8988T (cell line): ENCODE measurements at regions not wholly inside any gene's neighbourhood (a gene's known extent, or its start where the extent isn't known, plus 50 kb on each side); places are given as distances from the start of the nearest gene placed in this dataset.
"Not testable (repeated sequence)": the region's sequence is repeated elsewhere in the genome, so short reads cannot be mapped to it uniquely, and the experiment has no call there.

Source experiments
- DNase-seq: peaks from one replicate; pipeline ENCODE4 v3.0.0; 2011

DNA sequence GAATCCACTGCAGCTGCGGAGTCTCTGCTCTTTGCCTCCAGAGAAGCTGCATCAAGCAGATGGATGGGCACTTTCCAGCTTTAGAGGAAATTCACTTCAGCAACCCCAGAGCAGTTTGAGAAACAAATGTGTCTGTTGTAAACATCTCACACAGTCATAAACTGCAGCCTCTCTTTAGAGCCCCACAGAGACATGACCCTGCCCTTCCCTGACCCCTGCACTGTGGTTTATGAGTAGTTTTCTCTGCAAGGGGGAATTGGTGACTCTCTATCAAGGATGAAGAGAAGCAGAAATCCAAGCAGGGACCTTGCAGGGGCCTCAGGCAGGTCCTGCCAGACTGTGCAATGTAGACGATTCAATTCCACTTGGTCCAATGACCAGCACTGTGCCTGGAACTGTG, 160.2 kb downstream of the SH2D4B start:
- DNase-seq = no peak

DNA sequence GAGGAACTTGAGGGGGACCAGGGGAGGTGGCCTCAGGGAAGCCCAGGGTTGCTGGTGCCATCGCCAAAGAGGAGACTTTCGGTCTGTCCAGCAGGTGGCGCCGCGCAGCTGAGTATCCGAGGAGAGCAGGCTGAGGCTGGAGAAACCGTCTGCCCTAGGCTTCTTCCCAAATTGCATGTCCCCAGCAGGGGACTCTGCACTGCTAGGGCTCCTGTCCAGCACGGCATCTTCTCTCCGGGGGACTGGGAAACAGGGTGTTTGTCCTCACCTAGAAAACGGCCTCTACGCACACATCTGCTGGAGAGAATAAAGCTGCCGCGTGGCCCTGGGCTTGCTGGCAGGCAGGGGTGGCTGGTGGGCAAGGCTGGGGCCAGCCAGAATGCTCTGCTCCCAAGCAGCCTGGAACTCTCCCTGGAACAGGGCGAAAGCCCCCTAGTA, 161.9 kb downstream of the SH2D4B start:
- peak; percentile 59 for DNase-seq

DNA sequence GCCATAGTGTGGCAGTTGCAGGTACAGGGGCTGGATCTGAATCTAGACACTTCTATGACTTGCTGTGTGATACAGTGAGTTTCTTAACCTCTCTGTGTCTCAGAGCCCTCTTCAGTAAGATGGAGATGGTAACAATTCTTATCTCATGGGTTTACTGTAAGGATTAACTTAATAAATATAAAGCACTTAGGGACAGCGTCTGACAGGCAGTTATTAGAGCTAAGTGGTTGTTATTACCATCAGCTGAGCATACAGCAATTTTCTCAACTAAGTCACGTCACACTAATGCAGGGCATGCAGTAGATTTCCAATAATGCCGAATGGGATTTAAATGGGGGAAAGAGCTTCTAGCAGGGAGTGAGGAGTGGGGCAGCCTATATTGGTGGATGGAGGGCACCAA, 162.6 kb downstream of the SH2D4B start:
- DNase-seq = no peak

DNA sequence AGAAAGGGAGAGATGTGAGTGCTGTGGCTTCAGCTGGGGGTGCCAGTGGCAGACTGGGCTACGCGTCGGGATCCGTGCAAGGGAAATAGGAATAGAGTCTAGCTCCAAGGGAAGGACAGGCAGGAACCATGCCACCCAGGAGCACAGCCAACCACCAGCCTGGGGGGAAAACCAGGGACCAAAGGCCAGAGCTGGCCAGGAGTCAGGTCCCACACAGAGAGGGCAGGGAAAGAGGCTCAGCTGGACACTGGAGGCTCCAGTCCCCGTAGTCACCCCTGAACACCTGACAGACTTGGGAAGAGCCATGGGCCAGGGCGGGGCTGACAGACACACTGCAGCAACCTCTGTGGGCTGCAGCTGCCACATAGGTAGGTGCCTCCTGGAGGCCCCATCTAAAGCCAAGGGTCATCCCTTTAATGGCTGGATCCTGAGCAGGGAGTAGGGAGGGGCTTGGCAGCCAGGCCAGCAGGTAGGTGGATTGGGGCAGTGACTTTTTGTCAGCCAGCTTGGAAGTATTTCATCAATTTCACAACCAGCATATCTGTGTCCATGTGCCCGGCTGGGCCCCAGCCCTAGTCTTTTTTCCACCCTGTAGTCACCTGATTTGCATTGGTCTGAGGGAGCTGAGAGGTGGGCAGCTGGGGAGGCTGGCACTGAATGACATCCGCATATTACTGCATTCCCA, 163.2 kb downstream of the SH2D4B start:
- DNase-seq = no peak

DNA sequence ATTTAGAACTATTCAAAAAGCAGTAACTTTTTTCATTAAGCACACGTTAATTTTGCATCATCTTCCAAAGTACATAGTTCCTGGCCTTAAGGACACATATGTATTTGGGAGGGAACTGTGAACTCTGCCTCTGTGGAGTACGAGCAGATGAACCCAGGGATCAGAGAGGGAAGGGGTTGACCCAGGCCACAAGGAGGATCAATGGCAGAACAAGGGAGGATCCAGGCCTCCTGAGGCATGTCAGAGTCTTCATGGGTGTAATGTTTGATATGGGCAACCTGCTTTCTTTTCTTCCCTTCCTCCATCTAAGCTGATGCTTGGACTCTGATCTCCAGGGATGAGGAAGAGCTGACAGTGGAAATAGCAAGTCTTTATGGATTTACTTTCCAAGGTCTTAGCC, 164.0 kb downstream of the SH2D4B start:
- DNase-seq = no peak

DNA sequence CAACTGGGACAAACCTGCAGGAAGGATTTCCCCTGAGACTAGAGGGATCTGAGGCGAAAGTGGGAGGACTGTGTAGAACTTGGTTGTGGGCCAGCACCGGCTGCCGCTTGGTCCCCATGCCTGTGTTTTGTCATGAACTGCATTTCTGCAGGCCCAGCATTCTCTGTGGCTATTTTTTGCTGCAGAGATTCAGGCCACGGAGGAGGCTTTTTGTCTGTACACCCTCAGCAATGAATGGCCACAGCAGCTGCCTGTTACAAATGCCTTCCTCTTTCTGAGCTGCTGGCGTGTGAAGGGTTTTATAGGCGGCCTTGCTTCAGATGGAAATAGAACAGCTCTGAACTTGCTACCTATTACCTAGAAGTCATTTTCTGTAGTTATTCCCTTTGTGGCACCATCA, 164.4 kb downstream of the SH2D4B start:
- no peak for DNase-seq

DNA sequence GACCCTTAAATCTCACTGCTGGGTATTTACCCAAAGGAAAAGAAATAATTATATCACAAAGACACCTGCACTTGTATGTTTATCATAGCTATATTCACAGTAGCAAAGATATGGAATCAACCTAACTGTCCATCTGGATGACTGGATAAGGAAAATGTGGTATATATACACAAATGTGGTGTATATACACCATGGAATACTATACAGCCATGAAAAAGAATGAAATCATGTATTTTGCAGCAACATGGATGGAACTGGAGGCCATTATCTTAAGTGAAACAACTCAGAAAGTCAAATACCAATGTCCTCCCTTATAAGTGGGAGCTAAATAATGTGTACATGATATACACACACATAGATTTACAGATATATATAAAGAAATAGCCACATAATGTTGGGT, 168.2 kb downstream of the SH2D4B start:
- DNase-seq = no peak

DNA sequence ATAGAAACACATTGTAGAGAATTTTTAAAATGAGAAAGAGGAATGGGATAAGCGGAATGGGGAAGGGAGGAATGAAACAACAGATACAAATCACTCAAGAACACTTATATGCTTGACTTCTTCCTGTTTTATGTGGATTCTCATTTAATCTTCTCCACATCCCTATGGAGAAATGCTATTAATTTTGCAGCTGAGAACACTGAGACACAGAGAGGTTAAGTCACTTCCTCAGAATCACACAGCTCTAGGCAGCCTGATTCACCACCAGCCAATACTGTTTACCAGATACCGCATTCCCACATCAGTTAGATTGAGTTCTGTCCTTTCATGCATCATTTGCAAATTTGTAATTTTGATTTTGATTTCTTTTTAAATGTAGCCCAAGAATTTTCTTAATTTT, 170.5 kb downstream of the SH2D4B start:
- DNase-seq = no peak

DNA sequence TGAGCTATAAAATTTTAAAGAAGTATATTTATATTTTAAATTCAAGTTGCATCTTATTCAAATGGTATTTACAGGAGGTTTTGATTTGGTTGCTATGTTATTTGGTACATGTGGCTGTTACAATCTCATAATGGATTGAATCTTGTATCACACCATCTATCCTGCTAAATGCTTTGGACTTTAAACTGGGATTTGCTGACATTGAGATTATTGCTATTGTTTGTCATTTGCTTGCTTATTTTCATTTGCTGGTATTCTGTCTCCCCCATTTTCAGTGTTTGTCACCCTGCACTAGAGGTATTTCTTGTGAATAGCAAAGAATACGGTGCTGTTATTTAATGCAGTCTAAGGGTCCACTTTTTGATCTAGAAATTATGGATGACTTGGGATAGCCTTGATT, 171.1 kb downstream of the SH2D4B start:
- DNase-seq = no peak

DNA sequence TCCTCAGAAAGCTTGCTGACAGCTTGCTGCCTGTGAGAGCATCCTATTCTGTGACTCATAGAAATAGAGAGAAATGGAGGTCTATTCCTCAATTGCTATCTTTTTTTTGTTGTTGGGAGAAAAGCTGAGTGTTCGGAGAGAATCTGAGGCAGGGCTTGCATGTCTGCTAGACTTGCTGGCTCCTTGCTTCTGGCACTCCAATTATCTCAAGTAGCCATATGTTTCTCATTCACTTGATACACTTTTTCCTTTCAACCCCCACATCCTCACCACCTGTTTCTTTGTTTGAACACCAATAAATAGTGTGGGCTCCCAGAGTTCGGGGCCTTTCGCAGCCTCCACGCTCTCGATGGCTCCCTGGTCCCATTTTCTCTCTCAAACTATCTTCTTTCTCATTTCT, 172.2 kb downstream of the SH2D4B start:
- no peak for DNase-seq

DNA sequence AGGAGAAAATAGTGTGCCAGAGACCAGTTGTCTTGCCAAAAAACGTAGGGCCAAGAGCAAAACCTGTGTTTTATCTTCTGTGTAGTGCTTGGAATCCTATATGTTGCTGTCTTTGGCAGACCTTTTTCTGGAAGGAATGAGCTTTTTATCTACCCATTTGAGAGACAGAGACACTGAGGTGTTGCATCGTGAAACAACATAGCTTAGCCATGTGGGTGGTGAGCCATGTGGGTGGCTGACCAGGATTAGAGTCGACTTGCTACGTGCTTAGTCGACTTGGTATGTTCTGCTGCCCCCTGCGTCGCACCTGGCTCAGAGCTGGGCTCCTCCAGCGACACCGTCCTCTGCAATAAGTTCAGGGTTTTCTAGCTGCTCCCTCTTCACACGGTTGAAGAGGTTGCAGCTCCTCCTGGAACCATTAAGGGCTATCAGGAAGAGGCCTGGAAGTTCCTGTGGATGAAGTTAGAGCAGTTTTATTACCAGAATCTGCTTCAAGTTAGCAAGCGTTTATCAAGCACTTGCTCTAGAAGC, 175.8 kb downstream of the SH2D4B start:
- no peak for DNase-seq

DNA sequence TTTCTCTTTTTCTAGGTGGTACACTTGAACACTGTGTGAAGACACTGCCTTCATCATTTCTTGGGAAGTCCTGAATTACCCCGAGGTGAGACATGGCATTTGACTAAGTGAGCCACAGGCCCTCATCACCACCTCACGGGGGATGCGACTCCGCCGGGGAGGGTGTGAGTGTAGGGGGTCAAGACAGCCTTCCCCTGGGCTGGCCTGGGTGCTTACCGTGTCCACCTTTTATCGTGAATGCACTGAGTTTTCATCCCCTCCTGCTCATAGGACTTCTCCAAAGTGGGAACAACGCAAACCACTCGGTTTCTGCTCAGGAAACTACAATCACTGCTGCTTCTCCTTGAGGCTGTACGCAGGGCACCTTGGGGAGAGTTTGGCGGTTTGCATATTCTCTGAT, 176.9 kb downstream of the SH2D4B start:
- DNase-seq = no peak

DNA sequence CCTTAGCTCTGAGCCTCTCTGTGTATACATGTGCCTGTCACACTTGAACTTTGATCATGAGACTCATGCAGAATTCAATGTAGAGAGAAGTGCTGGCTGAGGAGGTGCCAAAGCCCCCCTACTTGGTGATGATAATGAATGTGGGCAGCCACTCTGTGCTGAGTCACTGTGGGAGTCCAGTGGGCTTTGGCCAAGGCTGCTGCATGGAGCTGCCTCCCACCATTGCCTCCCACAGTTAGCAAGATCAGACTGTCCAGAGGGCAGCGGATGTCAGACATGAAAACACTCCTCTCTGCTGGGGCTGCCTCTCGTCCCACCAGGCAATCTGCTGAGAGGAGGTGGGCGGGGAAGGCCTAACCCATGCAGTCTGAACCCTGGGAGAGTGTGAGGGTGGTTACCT, 180.3 kb downstream of the SH2D4B start:
- no peak for DNase-seq

DNA sequence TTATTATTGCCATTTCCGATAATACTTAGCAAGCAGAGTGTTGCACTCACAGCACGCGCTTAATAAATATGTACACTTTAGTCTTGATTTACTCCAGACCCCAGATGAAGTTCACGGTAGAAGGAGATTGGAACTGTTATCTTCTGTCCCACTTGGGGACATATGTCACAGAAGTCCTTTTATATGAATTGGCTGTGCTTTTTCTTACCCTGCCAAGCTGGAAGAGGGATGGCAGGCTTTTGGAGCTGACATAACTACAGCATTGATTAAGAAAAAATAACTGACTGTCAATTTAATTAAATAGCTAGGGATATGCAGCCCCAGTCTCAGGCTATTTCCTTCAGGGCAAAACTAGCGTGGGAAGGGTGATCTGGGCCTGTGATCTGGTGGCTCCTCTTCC, 182.2 kb downstream of the SH2D4B start:
- DNase-seq = no peak

DNA sequence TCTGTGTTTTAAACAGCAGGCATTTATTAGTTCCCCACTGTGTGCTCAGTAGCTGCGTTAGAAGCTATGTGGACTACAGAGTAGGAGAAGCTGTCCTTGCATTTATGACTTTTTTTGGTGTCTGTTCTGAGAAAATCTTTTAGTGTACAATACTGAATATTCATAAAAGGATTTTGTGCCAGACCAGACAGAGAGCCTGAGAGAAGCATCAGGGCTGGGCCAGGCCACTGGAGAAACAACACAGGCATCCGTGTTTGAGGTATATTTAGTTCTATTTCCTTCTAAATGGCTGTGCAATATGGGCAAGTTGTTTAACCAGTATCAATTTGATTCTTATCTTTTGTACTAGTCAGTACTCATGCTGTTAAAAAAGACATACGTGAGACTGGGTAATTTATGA, 182.8 kb downstream of the SH2D4B start:
- DNase-seq = no peak

DNA sequence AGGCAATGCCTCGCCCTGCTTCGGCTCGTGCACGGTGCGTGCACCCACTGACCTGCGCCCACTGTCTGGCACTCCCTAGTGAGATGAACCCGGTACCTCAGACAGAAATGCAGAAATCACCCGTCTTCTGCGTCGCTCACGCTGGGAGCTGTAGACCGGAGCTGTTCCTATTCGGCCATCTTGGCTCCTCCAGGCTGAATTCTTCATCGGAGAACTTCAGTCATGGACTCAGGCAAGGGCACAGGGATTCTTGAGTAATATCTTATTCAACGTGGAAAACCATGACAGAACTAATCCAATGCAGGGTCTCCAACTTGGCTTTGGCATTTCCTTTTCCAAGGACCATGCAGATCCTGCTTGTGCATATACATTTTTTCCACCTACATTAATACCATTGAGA, 190.7 kb downstream of the SH2D4B start:
- DNase-seq = not testable (repeated sequence)

DNA sequence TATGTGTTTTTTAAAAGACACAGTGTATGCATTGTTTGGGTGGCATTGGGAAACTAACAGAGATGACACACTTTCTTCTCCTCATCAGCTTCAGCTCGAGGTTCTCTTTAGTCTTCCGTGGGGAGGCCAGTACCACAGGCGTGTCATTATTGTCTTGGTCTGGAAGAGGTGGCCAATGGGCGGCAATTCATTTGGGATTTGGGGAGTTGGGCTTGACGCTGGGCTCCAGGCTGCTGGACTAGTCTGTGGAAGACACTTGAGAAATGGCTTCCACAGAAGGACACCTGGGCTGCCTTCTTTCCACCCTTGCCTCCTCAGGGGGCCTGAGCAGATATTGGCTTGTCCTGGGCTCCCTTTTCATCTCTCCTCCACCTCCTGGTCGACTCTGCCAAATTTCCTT, 192.2 kb downstream of the SH2D4B start:
- DNase-seq = no peak

DNA sequence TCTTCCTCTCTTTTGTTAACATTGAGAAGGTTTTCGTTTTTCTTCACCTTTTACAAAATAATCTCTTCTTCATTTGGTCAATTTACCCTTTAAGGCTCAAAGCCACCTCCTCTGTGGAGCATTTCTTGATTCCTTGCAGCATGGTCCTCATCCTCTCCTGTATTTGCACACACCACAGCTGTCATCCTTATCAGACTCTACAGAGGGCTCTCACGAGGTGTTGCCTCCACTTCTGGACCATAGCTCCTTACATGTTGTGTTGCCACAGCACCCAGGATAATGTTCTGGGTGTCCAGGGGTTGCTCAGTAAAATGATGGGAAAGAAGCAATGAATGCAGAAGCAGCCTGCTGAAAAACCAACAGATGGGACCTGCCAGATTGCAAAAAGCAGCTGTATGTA, 192.8 kb downstream of the SH2D4B start:
- DNase-seq = no peak

DNA sequence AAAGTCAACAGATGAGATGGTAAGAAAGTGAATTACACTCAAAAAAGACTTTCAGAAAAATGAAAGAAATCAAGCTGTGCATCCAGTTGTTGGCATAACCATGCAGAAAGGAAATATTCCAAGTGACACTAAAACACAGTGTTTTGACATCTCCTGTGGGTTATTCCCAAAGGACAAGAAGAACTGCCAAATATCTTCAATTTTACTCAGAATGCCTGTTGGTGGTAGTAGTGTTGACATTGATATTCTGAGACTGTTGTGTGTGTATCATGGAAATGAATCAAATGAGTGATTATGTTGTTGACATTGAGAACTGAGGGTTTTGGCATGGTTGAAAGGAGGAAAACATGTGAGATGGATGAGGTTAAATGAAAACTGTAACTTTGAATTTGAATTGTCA, 196.9 kb downstream of the SH2D4B start:
- no peak for DNase-seq

DNA sequence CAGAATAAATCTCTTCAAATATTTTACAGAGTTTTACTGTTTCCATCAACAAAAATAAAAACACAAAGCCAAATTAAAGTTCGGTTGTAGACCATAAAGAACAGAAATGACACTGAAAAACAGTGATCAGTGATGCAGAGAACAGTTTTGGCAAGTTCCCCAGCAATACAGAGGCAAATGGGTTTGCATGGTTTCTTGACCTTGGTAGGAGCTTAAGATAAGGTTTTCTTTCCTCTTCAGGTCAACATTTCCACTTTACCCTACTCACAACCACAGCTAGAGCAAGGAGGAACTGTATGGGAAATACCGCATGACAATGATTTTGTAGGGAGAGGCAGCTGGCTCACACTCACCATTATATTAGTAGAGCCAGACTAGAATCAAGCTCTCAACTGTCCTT, 199.5 kb downstream of the SH2D4B start:
- no peak for DNase-seq

DNA sequence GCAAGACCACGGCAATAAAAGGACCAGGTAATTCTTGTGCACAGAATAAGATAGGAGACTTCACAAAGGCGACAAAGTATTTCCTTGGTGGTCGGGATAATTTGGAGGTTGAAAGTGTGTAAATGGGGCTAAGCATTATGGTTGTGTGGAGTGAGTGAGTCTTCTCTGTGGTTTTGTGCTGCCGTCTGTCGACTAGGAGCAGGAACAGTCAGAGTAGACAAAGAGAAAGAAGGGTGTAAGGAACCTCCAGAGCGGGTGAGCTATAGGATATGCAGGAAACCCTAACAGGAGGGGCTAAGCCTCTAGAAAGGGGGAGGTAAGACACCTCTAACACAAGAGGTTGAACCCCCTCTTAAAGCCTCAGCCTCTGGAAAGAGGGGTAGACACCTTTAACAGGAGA, 201.6 kb downstream of the SH2D4B start:
- DNase-seq = no peak

DNA sequence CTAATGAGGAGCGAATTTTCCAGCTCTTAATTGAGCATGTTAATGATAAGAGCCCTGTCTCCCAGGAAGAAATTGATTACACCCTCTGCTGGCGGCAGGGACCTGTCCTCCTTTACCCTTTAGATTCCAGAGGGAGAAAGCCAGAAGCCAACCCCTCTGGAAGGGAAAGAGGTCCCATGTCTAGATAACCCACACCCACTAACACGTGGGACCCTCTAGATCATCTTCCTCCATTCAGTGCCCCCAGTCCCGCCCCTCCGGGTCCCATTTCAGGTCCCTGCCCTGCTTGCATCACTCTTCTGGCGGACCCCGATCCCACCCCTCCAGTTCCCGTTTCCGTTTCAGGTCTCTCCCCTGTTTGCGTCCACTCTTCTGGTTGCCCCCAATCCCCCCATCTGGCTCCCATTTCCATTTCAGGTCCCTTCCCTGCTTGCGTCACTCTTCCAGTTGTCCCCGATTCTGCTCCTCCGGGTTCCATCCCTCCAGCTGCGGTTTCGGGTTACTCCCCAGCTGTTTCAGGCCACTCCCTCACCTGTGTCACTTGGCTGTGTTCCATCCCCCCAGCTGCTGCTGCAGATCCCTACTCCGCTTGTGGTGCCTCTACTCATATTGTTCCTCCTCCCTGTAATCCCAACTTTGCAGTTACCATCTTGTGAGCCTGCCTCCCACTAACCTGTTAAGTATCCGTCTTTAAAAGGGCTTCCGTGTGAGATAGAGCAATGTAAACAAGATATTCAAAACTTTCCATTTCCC, 202.4 kb downstream of the SH2D4B start:
- no peak for DNase-seq

DNA sequence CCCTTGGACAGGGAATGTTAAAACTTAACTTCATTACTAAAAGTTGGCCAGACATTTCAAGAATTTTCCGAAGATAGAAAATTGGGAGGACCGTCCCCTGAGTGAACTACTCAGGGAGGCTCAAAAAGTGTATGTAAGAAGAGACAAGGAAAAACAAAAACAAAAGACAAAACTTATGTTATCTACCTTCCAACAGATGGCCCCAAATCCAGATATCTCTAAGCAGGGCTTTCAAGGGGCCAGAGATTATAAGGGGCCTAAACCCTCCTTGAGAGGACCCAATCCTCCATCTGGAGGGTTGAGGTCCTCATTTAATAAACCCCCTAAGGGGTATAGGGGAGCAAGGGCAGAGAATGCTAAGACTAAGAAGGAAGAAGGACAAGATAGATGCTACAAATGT, 203.6 kb downstream of the SH2D4B start:
- DNase-seq = no peak

DNA sequence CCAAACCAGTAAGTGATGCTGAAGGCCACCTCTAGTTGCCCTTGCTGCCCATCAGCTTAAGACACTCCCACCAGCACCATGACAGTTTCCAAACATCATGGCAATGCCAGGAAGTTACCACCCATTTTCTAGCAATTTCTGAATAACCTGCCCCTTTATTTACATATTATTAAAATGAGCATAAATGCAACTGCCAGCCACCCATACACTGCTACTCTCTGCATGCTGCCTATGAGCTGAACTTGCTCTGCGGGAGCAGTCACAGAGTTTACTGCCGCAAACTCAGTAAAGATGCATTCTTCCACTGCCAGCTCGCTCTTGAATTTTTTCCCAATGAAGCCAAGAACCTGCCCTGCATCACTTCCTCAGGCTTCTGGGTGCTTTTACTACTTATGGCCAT, 212.6 kb downstream of the SH2D4B start:
- DNase-seq = no peak

DNA sequence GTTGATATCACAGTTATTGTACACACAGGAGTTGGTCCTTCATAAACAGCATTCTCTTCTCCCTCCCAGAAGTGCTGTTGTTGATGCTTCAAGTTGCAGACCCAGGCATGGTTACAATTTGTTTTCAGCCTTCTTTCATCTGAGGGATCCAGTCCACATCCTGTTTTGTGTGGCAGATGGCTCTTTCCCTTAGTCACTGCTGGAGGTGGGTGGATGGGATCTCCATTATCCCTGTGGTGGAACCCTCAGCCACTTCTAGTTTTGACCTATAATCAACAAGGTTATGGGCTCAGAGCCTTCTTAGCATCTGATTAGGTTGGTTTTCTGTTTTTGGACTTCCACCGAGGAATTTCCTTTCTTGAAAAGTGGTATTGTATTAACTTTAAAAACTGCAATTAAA, 214.2 kb downstream of the SH2D4B start:
- DNase-seq = no peak
